ENCODE measurements at regions not wholly inside any gene's neighbourhood (a gene's known extent, or its start where the extent isn't known, plus 50 kb on each side); places are given as distances from the start of the nearest gene placed in this dataset.

GRCh38 chr2:6301426-6301825 is 564.3 kb downstream of the CMPK2 start:
- DNase-seq = no peak

GRCh38 chr2:6308986-6309385 is 556.7 kb downstream of the CMPK2 start:
- DNase-seq = no peak

GRCh38 chr2:6309415-6310255 is 556.1 kb downstream of the CMPK2 start:
- DNase-seq = no peak

- DNase-seq = no peak
Observed at GRCh38 chr2:6310256-6311215, 555.2 kb downstream of the CMPK2 start.

GRCh38 chr2:6312367-6312766 is 553.3 kb downstream of the CMPK2 start:
- DNase-seq = no peak

- no peak for DNase-seq
Observed at GRCh38 chr2:6314218-6314960, 551.3 kb downstream of the CMPK2 start.

GRCh38 chr2:6325616-6326015 is 540.1 kb downstream of the CMPK2 start:
- DNase-seq = no peak

- DNase-seq = no peak
Observed at GRCh38 chr2:6326958-6327357, 538.7 kb downstream of the CMPK2 start.

GRCh38 chr2:6336752-6337471 is 528.8 kb downstream of the CMPK2 start:
- no peak for DNase-seq

- no peak for DNase-seq
Observed at GRCh38 chr2:6337472-6337820, 528.3 kb downstream of the CMPK2 start.

- DNase-seq = no peak
Observed at GRCh38 chr2:6341588-6342129, 524.0 kb downstream of the CMPK2 start.

GRCh38 chr2:6342273-6342920 is 523.3 kb downstream of the CMPK2 start:
- no peak for DNase-seq

GRCh38 chr2:6343076-6343475 is 522.6 kb downstream of the CMPK2 start:
- DNase-seq = no peak

- no peak for DNase-seq
Observed at GRCh38 chr2:6352247-6352646, 513.5 kb downstream of the CMPK2 start.

GRCh38 chr2:6352906-6353515 is 512.7 kb downstream of the CMPK2 start:
- DNase-seq = no peak

- no peak for DNase-seq
Observed at GRCh38 chr2:6353669-6354068, 512.0 kb downstream of the CMPK2 start.

GRCh38 chr2:6354546-6354945 is 511.2 kb downstream of the CMPK2 start:
- DNase-seq = no peak

GRCh38 chr2:6355886-6356761 is 509.6 kb downstream of the CMPK2 start:
- DNase-seq = no peak

- DNase-seq = no peak
Observed at GRCh38 chr2:6358546-6358945, 507.2 kb downstream of the CMPK2 start.

- DNase-seq = no peak
Observed at GRCh38 chr2:6358985-6359384, 506.7 kb downstream of the CMPK2 start.
